Right atrium auricular region (tissue), 2 donors: ENCODE measurements at regions not wholly inside any gene's neighbourhood (a gene's known extent, or its start where the extent isn't known, plus 50 kb on each side); places are given as distances from the start of the nearest gene placed in this dataset.

Experiments
- DNase-seq: peaks from one replicate; pipeline ENCODE4 v3.0.0-alpha.2; 2019; ENCODE audit warnings: low spot score
- H3K27ac ChIP-seq, 2 donors: fragments of 200-600 bp; sonication (generic); 1 replicate in 1 of 2; 2 replicates in 1 of 2; pipeline ENCODE4 v1.5.1; 2016 to 2019
- H3K27me3 ChIP-seq, 2 donors: fragments of 200-600 bp; sonication (generic); one replicate each; pipeline versions ENCODE4 v1.5.1 to v1.6.0; 2017 to 2019
- H3K36me3 ChIP-seq: fragments of 200-600 bp; sonication (generic); one replicate; pipeline ENCODE4 v1.5.1; 2016
- H3K4me1 ChIP-seq, 2 donors: fragments of 200-600 bp; sonication (generic); one replicate each; pipeline versions ENCODE4 v1.5.1 to v1.6.0; 2017 to 2019
- H3K4me3 ChIP-seq, 2 donors: fragments of 200-600 bp; sonication (generic); 1 replicate in 1 of 2; 2 replicates in 1 of 2; pipeline ENCODE4 v1.5.1; 2017 to 2019; ENCODE audit warnings: mild to moderate bottlenecking in 1 of 2, moderate library complexity in 1 of 2
- H3K9me3 ChIP-seq, 2 donors: fragments of 200-600 bp; sonication (generic); one replicate each; pipeline ENCODE4 v1.5.1; 2019
- TF ChIP-seq, protein P1 (sequence below), 2 donors: fragments of 200-600 bp; sonication (generic); IDR thresholded peaks; one replicate each; pipeline ENCODE4 v1.5.1; 2019; ENCODE audit warnings: antibody characterized with exemption in 2 of 2

DNA sequence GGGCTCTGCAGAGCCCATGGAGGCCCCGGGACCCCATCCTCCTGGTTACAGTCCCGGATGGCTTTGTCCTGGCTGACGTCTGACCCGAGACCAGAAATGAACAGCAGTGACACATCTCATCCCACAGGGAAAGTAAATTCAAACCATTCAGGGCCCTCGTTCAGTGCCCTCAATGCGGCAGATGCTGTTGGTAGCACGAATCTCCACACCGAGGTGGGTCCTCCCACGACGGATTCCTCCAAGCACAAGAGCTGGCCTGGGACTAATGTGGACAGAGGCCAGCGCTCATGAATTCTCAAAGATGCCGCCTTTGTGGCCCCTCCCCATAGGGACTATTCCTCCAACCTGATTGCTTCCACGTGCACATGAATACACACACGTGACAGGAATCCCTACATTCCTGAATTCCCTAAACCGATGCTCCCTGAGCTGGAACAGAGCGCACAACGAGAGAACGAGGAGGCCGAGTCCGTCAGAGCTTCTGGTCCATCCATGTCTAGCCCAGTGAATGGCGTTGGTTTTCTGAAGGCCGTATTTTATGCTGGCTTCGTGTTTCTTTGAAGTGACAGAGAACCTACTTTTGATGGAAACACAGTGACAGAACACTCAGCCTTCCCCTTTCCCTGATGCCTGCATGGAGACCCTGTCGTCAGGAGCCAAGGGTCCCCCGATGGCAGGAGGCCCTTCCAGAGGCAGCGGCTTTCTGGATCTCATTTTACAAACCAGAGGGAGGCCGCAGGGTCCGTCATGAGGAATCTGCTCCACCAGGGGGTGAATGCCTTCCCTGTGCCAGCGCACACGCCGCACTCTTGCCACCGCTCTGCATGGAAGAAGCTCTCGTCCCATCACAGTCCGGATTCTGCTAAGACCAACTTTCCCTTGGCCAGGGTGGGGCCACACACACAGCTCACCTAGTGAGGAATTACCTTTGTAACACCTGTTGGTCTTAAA is 64.3 kb upstream of the SNTG2 start:
- Histone ChIP-seq H3K27me3 (no peaks in the 10 kb centered on the region), H3K36me3 (no peaks in the 10 kb centered on the region), H3K4me1 (no peaks in the 10 kb centered on the region), H3K9me3 (no peaks in the 10 kb centered on the region), H3K4me3 (no peak overlapping the region), H3K27ac (no peak overlapping the region)
- no peak for DNase-seq
- TF ChIP-seq, protein P1, sequence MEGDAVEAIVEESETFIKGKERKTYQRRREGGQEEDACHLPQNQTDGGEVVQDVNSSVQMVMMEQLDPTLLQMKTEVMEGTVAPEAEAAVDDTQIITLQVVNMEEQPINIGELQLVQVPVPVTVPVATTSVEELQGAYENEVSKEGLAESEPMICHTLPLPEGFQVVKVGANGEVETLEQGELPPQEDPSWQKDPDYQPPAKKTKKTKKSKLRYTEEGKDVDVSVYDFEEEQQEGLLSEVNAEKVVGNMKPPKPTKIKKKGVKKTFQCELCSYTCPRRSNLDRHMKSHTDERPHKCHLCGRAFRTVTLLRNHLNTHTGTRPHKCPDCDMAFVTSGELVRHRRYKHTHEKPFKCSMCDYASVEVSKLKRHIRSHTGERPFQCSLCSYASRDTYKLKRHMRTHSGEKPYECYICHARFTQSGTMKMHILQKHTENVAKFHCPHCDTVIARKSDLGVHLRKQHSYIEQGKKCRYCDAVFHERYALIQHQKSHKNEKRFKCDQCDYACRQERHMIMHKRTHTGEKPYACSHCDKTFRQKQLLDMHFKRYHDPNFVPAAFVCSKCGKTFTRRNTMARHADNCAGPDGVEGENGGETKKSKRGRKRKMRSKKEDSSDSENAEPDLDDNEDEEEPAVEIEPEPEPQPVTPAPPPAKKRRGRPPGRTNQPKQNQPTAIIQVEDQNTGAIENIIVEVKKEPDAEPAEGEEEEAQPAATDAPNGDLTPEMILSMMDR (IDR thresholded peaks at IDR 0.05): no peak

DNA sequence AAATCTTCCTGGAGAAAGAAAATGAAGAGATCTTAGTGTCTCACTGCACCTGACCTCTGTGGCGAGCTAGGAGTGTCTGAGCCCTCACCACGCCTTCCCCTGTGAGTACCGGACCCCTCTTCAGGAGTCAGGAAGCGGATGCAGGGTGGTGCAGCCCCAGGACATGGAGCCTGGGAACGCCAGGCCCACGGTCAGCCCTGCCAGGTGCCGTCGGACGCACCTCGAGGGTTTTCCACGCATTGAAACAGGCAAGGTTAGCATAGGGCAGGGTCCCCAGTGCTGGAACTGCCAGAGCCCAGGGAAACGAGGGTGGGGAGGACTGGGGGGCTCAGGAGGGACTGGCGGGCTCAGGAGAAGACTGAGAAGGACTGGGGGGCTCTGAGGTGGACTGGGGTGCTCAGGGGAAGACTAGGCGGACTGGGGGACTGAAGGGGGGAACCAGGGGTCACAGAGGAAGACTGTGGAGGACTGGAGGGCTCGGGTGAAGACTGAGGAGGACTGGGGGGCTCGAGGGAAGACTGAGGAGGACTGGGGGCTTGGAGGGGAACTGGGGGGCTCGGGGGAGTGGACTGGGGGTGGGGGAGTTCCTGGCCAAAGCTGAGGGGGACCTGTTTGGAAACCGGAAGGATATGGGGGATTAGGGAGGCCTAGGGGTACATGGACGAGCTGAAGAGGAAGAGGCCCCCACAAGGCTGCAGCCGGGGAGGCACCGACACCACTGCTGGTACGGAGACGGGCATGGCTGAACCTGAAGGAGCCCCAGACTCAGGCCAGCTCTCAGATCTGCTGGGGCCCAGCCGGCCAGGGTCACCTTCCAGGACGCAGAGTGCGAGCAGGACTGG is 65.2 kb upstream of the SNTG2 start:
- Histone ChIP-seq H3K36me3 (no peaks in the 10 kb centered on the region), H3K27ac (no peak overlapping the region), H3K27me3 (no peaks in the 10 kb centered on the region), H3K4me3 (no peak overlapping the region), H3K9me3 (no peaks in the 10 kb centered on the region), H3K4me1 (no peaks in the 10 kb centered on the region)
- TF ChIP-seq, protein P1 (IDR thresholded peaks at IDR 0.05): no peak
- DNase-seq: peak; percentile 18

DNA sequence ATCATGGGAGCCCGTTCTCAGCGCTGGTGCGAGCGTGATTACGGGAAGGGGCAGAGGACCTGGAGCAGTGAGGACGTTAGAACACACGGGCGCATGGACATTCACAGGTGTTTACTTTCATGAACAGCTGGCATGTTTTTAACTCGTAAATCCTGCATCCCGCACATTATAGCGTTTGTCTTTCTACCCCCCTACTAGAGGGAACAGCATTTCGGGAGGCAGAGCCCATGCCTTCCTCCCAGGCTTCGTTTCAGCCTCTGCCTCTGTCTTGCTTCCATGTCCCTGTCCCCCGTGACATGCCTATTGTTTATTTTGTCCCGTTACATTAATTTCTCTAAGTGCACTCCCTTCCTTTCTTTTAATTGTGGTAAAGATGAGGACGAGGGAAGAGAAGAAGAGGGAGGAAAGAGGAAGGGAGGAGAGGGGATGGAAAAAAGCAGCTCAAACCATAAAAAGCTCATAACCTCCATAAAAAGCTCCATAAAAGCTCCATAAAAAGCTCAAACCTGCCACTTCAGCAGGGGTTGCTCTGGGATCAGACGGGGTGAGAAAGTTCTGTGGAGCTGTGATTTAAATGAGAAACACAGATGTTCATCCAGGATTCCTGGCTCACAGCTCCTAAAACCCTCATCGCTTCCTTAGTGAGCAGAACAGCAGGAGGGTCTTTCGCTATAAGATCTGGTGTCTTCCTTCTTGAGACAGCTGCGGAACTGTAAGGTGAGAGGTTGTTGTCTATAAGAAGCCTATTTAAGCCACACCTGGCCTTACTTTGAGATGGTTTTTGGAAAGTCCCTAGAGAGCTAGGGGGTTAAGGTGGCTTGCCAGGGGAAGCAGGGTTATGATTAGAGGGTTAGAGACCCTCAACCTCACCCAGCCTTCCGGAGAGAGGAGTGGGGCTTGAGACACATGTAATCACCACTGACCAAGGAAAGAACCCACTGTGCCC is 66.6 kb upstream of the SNTG2 start:
- no peaks in the 10 kb centered on the region for H3K9me3 ChIP-seq
- H3K4me3 ChIP-seq: no peak overlapping the region
- H3K4me1 ChIP-seq: no peaks in the 10 kb centered on the region
- peak; percentile 11 for DNase-seq
- no peaks in the 10 kb centered on the region for H3K27me3 ChIP-seq
- H3K36me3 ChIP-seq: no peaks in the 10 kb centered on the region
- TF ChIP-seq, protein P1 (IDR thresholded peaks at IDR 0.05): no peak
- H3K27ac ChIP-seq: no peak overlapping the region

DNA sequence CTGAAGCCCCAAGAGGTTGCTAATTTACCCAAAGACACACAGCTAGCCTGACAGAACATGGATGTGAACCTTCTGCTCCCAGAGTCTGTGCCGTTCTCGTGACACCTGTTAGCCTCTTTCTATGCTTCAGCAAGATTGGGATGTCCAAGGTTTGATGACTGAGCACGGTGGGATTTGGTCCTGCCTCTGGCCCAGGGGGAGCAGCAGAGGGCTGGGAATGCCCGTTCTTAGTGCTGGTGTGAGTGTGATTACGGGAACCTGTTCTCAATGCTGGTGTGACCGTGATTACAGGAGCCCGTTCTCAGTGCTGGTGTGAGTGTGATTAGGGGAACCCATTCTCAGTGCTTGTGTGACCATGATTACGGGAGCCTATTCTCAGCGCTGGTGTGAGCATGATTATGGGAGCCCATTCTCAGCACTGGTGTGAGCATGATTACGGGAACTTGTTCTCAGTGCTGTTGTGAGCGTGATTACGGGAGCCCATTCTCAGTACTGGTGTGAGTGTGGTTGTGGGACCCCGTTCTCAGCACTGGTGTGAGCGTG is 67.3 kb upstream of the SNTG2 start:
- TF ChIP-seq, protein P1 (IDR thresholded peaks at IDR 0.05): no peak
- no peaks in the 10 kb centered on the region for H3K9me3 ChIP-seq
- peak; percentile 40 for DNase-seq
- no peak overlapping the region for H3K27ac ChIP-seq
- H3K27me3 ChIP-seq: no peaks in the 10 kb centered on the region
- H3K4me3 ChIP-seq: no peak overlapping the region
- no peaks in the 10 kb centered on the region for H3K36me3 ChIP-seq
- H3K4me1 ChIP-seq: no peaks in the 10 kb centered on the region
